ENCODE measurements at regions not wholly inside any gene's neighbourhood (a gene's known extent, or its start where the extent isn't known, plus 50 kb on each side); places are given as distances from the start of the nearest gene placed in this dataset.

DNA sequence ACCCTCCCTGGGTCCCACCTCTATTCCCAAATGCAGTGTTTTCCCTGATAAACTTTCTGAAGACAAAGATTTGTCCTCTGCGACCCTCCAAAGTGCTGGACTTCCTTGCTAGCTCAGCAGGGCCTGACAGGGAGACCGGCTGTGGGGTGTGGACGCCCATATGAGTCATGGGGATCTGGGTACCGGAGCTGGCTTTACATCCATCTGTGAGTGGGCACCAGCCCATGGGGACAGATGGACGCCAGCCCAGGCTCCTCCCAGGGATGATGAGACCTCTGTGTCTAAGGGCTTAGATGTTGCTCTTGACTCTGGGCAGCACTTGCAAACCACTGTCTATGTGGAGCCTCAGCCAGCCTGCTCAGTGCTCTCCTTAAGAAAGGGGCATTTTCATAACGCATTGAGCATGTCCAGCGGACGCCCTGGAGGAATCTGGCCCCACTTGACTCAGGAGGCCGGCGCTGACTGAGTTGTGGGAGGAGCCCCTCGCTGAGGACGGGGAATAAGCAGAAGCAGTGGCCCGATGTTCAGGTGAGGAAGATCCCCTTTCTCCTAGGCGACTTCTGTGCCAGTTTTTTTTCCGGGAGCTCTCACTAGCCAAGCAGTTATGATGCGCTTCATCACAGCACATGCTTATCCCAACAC lies 229.4 kb upstream of the MYT1L start:
- TF ChIP-seq, protein P1, sequence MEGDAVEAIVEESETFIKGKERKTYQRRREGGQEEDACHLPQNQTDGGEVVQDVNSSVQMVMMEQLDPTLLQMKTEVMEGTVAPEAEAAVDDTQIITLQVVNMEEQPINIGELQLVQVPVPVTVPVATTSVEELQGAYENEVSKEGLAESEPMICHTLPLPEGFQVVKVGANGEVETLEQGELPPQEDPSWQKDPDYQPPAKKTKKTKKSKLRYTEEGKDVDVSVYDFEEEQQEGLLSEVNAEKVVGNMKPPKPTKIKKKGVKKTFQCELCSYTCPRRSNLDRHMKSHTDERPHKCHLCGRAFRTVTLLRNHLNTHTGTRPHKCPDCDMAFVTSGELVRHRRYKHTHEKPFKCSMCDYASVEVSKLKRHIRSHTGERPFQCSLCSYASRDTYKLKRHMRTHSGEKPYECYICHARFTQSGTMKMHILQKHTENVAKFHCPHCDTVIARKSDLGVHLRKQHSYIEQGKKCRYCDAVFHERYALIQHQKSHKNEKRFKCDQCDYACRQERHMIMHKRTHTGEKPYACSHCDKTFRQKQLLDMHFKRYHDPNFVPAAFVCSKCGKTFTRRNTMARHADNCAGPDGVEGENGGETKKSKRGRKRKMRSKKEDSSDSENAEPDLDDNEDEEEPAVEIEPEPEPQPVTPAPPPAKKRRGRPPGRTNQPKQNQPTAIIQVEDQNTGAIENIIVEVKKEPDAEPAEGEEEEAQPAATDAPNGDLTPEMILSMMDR (IDR thresholded peaks at IDR 0.05) = no peak
- no peak for TF ChIP-seq POLR2A (IDR thresholded peaks at IDR 0.05)

All from lower leg skin (tissue), 3 donors.